GM21390 (cell line): ENCODE measurements at regions not wholly inside any gene's neighbourhood (a gene's known extent, or its start where the extent isn't known, plus 50 kb on each side); places are given as distances from the start of the nearest gene placed in this dataset.
"Not testable (repeated sequence)": the region's sequence is repeated elsewhere in the genome, so short reads cannot be mapped to it uniquely, and the experiment has no call there.

Experiments
- ATAC-seq: cut with Tn5 transposase; IDR thresholded peaks from one replicate; pipeline ENCODE4 v1.9.1; 2021; ENCODE audit not compliant: unreplicated experiment

- ATAC-seq = no peak
Measured at GRCh38 chr4:89506866-89507491, 199.4 kb upstream of the GPRIN3 start.

- no peak for ATAC-seq
Measured at GRCh38 chr4:89502581-89502980, 195.0 kb upstream of the GPRIN3 start.

- no peak for ATAC-seq
Measured at GRCh38 chr4:89497517-89498308, 190.1 kb upstream of the GPRIN3 start.

GRCh38 chr4:89496851-89497250 lies 189.3 kb upstream of the GPRIN3 start:
- no peak for ATAC-seq

DNA sequence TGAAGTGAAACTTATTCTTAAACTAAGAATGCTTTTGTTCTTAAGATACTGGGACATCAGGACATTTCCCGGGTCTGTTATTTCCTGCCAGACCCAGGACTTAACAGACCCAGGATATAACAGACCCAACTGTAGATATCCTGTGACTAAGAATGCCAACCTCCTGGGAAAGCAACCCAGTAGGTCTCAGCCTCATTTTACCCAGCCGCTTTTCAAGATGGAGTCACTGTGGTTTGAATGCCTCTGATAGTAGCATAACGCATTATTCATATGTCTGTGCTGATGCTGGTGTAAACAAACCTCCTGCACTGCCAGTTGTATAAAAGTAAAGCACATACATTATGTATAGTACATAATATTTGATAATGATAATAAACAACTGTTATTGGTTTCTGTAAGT lies 185.8 kb upstream of the GPRIN3 start:
- no peak for ATAC-seq

- ATAC-seq = no peak
Measured at GRCh38 chr4:89492581-89493071, 185.0 kb upstream of the GPRIN3 start.

- ATAC-seq = no peak
Measured at GRCh38 chr4:89491761-89492160, 184.2 kb upstream of the GPRIN3 start.

- ATAC-seq = not testable (repeated sequence)
Measured at GRCh38 chr4:89489921-89490431, 182.4 kb upstream of the GPRIN3 start.

DNA sequence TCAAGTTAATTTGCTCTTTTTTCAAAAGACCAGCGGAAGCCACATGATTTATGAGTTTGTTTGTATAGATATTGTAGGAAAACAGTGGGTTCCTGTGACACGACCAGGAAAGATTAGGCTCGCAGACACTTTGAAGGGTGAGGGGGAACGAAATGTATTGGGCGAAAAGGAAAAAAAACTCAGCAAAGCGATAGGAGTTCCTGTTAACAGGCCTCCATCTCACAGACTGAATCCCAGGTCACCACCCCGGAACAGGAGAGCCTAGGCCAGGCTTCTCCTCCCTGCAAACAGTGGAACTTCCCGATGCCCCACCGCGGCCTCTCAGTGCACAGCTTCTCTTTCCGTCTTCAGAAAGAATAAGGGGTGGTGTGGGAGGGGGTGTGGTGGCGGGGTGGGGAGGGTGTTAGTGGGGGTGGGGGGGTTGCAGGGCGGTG lies 181.8 kb upstream of the GPRIN3 start:
- no peak for ATAC-seq

DNA sequence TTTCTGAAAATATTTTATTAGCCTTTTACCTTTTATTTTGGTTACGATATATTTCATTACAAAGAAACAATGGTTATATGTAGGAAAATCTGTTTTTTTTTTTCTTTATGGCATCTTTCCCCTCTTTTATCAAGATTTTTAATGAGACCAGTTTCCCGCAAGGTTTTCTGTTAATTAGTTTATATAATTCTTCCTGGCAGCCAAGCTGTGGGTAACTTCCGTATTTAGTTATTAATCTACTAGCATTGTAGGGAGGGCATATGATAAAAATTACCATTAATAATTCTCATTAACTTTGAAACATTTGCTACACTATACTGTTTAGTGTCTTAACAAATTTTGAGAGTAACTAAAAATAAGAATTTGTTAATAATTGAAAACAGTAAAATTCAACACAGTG lies 181.1 kb upstream of the GPRIN3 start:
- no peak for ATAC-seq

GRCh38 chr4:89486673-89487072 lies 179.1 kb upstream of the GPRIN3 start:
- no peak for ATAC-seq

GRCh38 chr4:89486042-89486441 lies 178.4 kb upstream of the GPRIN3 start:
- ATAC-seq = no peak

- no peak for ATAC-seq
Measured at GRCh38 chr4:89483833-89484232, 176.2 kb upstream of the GPRIN3 start.

DNA sequence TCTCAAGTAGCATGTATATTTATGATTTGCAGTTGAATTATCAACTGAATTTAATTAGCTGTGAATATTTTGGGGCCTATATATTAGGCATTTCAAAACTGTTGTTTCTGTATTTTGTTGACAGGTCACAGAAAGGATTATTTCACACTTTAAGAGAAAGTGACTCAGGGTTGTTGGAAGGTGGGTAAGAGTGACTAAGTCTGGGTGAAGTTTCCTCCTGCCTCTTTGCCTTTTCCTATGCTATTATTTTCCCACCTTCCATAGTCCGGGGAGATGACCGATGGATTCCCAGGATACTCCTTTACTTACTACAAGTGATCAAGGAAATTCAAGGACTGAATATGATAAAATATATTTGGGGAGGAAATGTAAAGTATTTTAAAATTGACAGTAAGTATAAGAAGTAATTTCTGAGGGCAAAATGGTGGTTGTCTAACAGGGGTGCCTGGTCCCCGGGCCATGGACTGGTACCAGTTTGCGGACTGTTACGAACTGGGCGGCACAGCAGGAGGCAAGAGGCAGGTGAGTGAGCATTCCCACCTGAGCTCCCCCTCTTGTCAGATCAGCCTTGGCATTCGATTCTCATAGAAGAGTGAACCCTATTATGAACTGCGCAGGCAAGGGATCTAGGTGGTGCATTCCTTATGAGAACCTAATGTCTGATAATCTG lies 175.5 kb upstream of the GPRIN3 start:
- ATAC-seq = no peak

GRCh38 chr4:89482251-89482650 lies 174.7 kb upstream of the GPRIN3 start:
- peak; percentile 85 for ATAC-seq

DNA sequence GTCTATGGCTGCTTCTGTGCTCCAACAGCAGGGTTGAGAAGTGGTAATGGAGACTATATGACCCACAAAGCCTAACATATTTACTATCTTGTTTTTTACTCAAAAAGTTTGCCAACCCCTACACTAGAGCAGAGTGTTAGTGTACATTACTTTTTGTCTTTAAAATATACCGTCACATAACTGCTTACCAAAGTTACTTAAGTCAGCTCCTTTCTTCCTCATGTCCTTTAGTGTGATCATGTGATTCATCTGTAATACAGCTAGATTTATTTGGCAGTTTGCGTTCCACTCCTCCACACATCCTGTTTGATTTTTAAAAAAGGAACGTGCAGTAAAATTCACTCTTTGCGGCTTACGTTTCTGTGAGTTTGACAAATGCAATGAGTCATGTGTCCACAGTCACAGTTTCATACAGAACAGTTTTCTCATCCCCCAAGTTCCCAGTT lies 162.4 kb upstream of the GPRIN3 start:
- ATAC-seq = peak; percentile 92

DNA sequence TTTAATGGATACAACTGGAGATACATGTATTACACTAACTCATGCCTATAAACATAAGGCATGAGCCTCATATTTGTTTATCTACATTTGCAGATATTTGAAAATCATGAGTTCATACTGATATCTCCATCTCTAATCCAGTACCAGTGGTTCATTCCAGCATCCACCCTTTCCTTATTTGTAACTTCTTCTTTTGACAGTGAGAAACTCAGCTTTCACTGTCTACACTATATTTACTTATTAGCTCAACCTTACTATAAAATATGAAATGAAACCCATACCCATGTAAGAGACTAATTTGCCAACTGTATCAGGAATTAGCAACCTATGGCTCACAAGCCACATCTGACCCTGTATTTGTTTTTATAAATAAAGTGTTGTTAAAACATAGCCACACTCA lies 161.9 kb upstream of the GPRIN3 start:
- ATAC-seq = peak; percentile 22

GRCh38 chr4:89468602-89469001 lies 161.0 kb upstream of the GPRIN3 start:
- no peak for ATAC-seq

DNA sequence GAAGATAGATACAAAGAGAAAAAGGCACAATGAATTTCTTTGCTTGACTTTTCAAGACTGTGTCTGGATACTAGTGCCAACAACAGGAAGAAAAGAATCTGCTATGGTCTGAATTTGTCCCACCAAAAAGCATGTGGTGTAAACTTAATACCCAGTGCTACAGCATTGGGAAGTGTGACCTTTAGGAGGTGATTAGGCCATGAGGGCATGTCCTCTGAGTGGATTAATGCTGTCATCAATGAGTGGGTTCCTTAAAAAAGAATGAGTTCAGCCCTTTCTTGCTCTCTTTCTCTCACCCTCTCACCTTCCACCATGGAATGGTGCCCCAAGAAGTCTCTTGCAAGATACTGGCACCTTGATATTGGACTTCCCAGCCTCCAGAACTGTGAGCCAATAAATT lies 155.7 kb upstream of the GPRIN3 start:
- ATAC-seq = no peak

- no peak for ATAC-seq
Measured at GRCh38 chr4:89447543-89447942, 139.9 kb upstream of the GPRIN3 start.

DNA sequence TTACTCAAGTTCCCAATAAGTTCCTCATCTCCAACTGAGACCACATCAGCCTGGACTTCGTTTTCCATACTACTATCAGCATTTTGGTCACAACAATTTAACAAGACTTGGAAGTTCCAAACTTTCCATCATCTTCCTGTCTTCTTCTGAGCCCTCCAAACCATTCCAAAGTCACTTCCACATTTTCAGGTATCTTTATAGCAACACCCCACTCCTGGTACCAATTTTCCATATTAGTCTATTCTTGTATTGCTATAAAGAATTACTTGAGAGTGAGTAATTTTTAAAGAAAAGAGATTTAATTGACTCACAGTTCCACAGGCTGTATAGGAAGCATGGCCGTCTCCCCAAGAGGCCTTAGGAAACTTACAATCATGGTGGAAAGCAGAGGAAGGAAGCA lies 138.6 kb upstream of the GPRIN3 start:
- ATAC-seq = no peak

- no peak for ATAC-seq
Measured at GRCh38 chr4:89439533-89439932, 131.9 kb upstream of the GPRIN3 start.
